ENCODE measurements at regions not wholly inside any gene's neighbourhood (a gene's known extent, or its start where the extent isn't known, plus 50 kb on each side); places are given as distances from the start of the nearest gene placed in this dataset.

DNA sequence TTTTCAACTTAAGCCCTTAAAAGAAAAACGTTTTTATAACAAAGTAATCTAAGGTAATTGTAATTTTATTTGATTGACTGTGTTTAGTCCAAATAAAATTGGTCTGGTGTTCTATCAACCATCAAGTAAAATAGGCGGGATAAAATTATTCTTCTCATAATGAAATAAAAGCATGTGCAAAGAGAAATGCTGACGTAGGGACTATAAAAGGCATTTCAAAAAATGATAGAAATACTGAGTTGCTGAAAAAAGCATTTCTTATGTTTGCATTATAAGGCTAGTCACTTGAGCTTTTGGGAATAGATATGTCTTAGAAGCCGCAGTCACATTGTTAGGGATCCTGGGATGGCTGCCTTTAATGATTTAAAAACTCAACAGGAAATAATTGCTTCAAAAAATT lies 608.0 kb upstream of the JAG1 start:
- TF ChIP-seq CTCF (IDR thresholded peaks at IDR 0.05; ENCODE audit: insufficient read depth, low read depth, low read length), result no peak
- no peak for TF ChIP-seq EZH2 (IDR thresholded peaks at IDR 0.05; ENCODE audit: insufficient read depth, low read length)
